Epithelial cell of esophagus (primary cell): ENCODE measurements at regions not wholly inside any gene's neighbourhood (a gene's known extent, or its start where the extent isn't known, plus 50 kb on each side); places are given as distances from the start of the nearest gene placed in this dataset.

Source experiments
- DNase-seq: peaks from one replicate; pipeline ENCODE4 v3.0.0; 2010; ENCODE audit warnings: low read depth
- H3K4me3 ChIP-seq: 2 replicates; pipeline ENCODE4 v1.5.1; 2011; ENCODE audit warnings: mild to moderate bottlenecking, low read length, control low read depth
- TF ChIP-seq, protein P1 (sequence below): IDR thresholded peaks from 2 replicates; pipeline ENCODE4 v1.5.1; 2011; ENCODE audit warnings: low read depth, mild to moderate bottlenecking, low read length, control low read depth, inconsistent platforms; ENCODE audit not compliant: insufficient read depth; ENCODE audit errors: missing control alignments

- H3K4me3 ChIP-seq, result no peak overlapping the region
- no peak for DNase-seq
- TF ChIP-seq, protein P1, sequence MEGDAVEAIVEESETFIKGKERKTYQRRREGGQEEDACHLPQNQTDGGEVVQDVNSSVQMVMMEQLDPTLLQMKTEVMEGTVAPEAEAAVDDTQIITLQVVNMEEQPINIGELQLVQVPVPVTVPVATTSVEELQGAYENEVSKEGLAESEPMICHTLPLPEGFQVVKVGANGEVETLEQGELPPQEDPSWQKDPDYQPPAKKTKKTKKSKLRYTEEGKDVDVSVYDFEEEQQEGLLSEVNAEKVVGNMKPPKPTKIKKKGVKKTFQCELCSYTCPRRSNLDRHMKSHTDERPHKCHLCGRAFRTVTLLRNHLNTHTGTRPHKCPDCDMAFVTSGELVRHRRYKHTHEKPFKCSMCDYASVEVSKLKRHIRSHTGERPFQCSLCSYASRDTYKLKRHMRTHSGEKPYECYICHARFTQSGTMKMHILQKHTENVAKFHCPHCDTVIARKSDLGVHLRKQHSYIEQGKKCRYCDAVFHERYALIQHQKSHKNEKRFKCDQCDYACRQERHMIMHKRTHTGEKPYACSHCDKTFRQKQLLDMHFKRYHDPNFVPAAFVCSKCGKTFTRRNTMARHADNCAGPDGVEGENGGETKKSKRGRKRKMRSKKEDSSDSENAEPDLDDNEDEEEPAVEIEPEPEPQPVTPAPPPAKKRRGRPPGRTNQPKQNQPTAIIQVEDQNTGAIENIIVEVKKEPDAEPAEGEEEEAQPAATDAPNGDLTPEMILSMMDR, result no peak
These were observed 304.9 kb downstream of the CYP26B1 start for GRCh38 chr2:71842744-71843143.

GRCh38 chr2:71839826-71840225, 307.8 kb downstream of the CYP26B1 start:
- TF ChIP-seq, protein P1, result no peak
- no peak for DNase-seq
- no peak overlapping the region for H3K4me3 ChIP-seq

DNA sequence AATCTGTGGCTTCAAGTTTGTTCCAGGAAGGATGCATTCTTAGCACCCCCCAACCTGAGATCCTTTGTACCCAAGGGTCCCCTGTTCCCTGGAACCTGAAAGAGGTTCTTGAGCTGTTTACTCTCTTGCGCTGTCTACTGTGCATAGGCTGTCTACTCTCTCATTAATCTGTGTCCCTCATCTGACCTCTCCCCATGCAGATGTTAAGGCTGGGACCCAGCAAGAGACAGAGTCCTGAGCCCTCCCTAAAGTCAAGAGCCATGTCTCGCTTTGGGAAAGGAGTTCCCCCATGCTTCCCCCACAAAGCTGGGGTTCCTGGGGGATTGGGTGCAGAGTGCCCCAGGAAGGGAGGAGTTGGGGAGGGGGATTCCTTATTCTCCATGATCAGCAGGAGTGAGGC, 312.9 kb downstream of the CYP26B1 start:
- DNase-seq, result no peak
- H3K4me3 ChIP-seq, result no peak overlapping the region
- TF ChIP-seq, protein P1, result no peak

- no peak for DNase-seq
- no peak overlapping the region for H3K4me3 ChIP-seq
- TF ChIP-seq, protein P1, result no peak
These were observed 313.7 kb downstream of the CYP26B1 start for GRCh38 chr2:71833855-71834560.

- TF ChIP-seq, protein P1, result no peak
- no peak overlapping the region for H3K4me3 ChIP-seq
- no peak for DNase-seq
These were observed 314.4 kb downstream of the CYP26B1 start for GRCh38 chr2:71833272-71833671.

DNA sequence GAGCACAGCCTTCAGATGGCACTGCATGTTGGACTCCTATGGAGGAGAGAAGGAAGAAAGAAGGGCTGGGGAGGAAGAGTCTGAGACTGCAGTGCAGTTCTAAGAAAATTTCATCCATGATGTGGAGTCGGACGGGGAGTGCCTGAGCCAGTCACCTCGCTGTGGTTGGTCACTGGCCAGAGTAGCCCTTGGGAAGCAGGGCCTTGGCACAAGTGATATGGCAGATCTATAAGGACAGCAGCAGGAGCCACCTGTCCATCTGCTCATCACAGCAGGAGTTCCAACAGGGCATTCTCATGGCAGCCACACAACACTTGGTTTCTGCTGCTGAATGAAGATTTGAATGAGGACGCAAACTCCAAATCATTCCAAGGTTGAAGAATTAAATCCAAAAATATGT, 314.8 kb downstream of the CYP26B1 start:
- TF ChIP-seq, protein P1, result no peak
- DNase-seq, result no peak
- H3K4me3 ChIP-seq, result no peak overlapping the region

DNA sequence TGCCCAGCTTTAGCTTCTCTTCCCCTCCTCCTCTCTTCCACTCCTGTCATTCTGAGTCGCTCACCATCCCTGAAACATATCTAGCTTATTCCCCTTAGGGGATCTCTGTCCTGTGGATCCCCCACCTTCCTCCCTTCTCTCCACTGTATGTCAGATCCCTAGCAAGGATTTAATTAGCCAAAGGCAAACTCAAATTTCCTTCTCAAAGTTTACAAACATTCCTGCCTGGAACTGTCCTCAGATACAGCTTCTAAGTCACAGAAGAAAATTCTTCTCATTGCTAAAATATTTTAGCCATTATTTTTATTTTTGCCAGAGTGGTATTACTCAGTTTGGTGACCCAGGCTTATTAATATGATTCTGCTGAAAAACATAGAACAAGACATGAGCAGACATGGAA, 315.3 kb downstream of the CYP26B1 start:
- TF ChIP-seq, protein P1, result no peak
- DNase-seq, result no peak

More for the DNA sequence above, 315.3 kb downstream of the CYP26B1 start:
- no peak overlapping the region for H3K4me3 ChIP-seq
